Karpas-422 (cell line): ENCODE measurements at regions not wholly inside any gene's neighbourhood (a gene's known extent, or its start where the extent isn't known, plus 50 kb on each side); places are given as distances from the start of the nearest gene placed in this dataset.
"Not testable (repeated sequence)": the region's sequence is repeated elsewhere in the genome, so short reads cannot be mapped to it uniquely, and the experiment has no call there.

ENCODE experiments used
- DNase-seq: peaks from one replicate; pipeline ENCODE4 v3.0.0-alpha.2; 2015
- H2AFZ ChIP-seq: fragments of 200-600 bp; sonication (generic); 2 replicates; pipeline ENCODE4 v1.6.1; 2014; ENCODE audit warnings: antibody characterized with exemption, low read length, mixed read lengths
- H3K27ac ChIP-seq: fragments of 200-600 bp; sonication (generic); 2 replicates; pipeline ENCODE4 v1.5.1; 2014; ENCODE audit warnings: mild to moderate bottlenecking, low read length, moderate library complexity
- H3K27me3 ChIP-seq: fragments of 200-600 bp; sonication (generic); 2 replicates; pipeline ENCODE4 v1.6.1; 2014; ENCODE audit warnings: low read length, mixed read lengths
- H3K36me3 ChIP-seq: fragments of 200-600 bp; sonication (generic); 2 replicates; pipeline ENCODE4 v1.6.1; 2014; ENCODE audit warnings: low read length, mixed read lengths; ENCODE audit not compliant: insufficient read depth
- H3K4me1 ChIP-seq: fragments of 200-600 bp; sonication (generic); 2 replicates; pipeline ENCODE4 v1.6.1; 2014; ENCODE audit warnings: mild to moderate bottlenecking, low read length, mixed read lengths
- H3K4me2 ChIP-seq: fragments of 200-600 bp; sonication (generic); 2 replicates; pipeline ENCODE4 v1.6.1; 2014; ENCODE audit warnings: low read length, low read depth, mild to moderate bottlenecking; ENCODE audit not compliant: poor library complexity, severe bottlenecking
- H3K4me3 ChIP-seq: fragments of 200-600 bp; sonication (generic); 2 replicates; pipeline ENCODE4 v1.5.1; 2014; ENCODE audit warnings: mild to moderate bottlenecking, antibody characterized with exemption, low read length, mixed read lengths
- H3K79me2 ChIP-seq: fragments of 200-600 bp; sonication (generic); 2 replicates; pipeline ENCODE4 v1.6.1; 2014; ENCODE audit warnings: mild to moderate bottlenecking, low read length, mixed read lengths
- H3K9ac ChIP-seq: fragments of 200-600 bp; sonication (generic); 2 replicates; pipeline ENCODE4 v1.6.0; 2014; ENCODE audit warnings: low read length
- H3K9me2 ChIP-seq: fragments of 200-600 bp; sonication (generic), shearing (Covaris generic); replicated peaks from 2 replicates; pipeline ENCODE4 v1.6.0; 2014; ENCODE audit warnings: mild to moderate bottlenecking, low read length, moderate library complexity; ENCODE audit not compliant: insufficient read depth
- H3K9me3 ChIP-seq: fragments of 300-700, 200-600 bp; sonication (generic); 2 replicates; pipeline ENCODE4 v1.6.1; 2014; ENCODE audit warnings: low read length, mixed read lengths
- H4K20me1 ChIP-seq: fragments of 200-600 bp; sonication (generic); 2 replicates; pipeline ENCODE4 v1.6.1; 2014; ENCODE audit warnings: mild to moderate bottlenecking, antibody characterized with exemption, low read length, low read depth; ENCODE audit not compliant: insufficient read depth

GRCh38 chr2:11949732-11950523 is 203.5 kb downstream of the LPIN1 start:
- no peak for DNase-seq
- Histone ChIP-seq H3K4me3 (no peak overlapping the region), H3K9me3 (no peaks in the 10 kb centered on the region), H3K9me2 (no peaks in the 10 kb centered on the region), H3K27me3 (no peaks in the 10 kb centered on the region), H3K36me3 (no peaks in the 10 kb centered on the region), H3K4me1 (peaks cover 22% of the 10 kb centered on the region), H3K4me2 (no peak overlapping the region), H3K79me2 (no peaks in the 10 kb centered on the region), H3K27ac (0 out of 2 replicates have a peak overlapping the region, but pooled peaks have one; percentile 2), H3K9ac (no peak overlapping the region), H4K20me1 (no peaks in the 10 kb centered on the region), H2AFZ (no peak overlapping the region)

GRCh38 chr2:11950896-11951295 is 204.5 kb downstream of the LPIN1 start:
- Histone ChIP-seq H3K4me3 (no peak overlapping the region), H3K9me2 (no peaks in the 10 kb centered on the region), H3K79me2 (no peaks in the 10 kb centered on the region), H3K4me1 (peaks cover 13% of the 10 kb centered on the region), H3K9ac (no peak overlapping the region), H3K9me3 (no peaks in the 10 kb centered on the region), H3K27me3 (no peaks in the 10 kb centered on the region), H3K36me3 (no peaks in the 10 kb centered on the region), H3K4me2 (no peak overlapping the region), H4K20me1 (no peaks in the 10 kb centered on the region), H3K27ac (no peak overlapping the region), H2AFZ (no peak overlapping the region)
- DNase-seq, result no peak

GRCh38 chr2:11951492-11951891 is 205.1 kb downstream of the LPIN1 start:
- not testable (repeated sequence) for H3K79me2 ChIP-seq, H3K36me3 ChIP-seq, H3K27ac ChIP-seq, H3K9me2 ChIP-seq, H3K27me3 ChIP-seq, DNase-seq, H2AFZ ChIP-seq, H3K9me3 ChIP-seq, H3K4me2 ChIP-seq, H3K9ac ChIP-seq, H3K4me3 ChIP-seq, H4K20me1 ChIP-seq
- peaks cover 10% of the 10 kb centered on the region for H3K4me1 ChIP-seq

- no peak overlapping the region for H3K4me3 ChIP-seq
- no peak overlapping the region for H3K9ac ChIP-seq
- H3K9me3 ChIP-seq, result no peaks in the 10 kb centered on the region
- DNase-seq, result no peak
- H3K9me2 ChIP-seq, result no peaks in the 10 kb centered on the region
- H3K79me2 ChIP-seq, result no peaks in the 10 kb centered on the region
- H3K36me3 ChIP-seq, result no peaks in the 10 kb centered on the region
- no peaks in the 10 kb centered on the region for H4K20me1 ChIP-seq
- no peak overlapping the region for H3K4me2 ChIP-seq
- H2AFZ ChIP-seq, result no peak overlapping the region
- H3K4me1 ChIP-seq, result peaks cover 10% of the 10 kb centered on the region
- H3K27me3 ChIP-seq, result no peaks in the 10 kb centered on the region
- H3K27ac ChIP-seq, result no peak overlapping the region
These were observed 206.8 kb downstream of the LPIN1 start for GRCh38 chr2:11953258-11953657.

GRCh38 chr2:11955314-11955713 is 208.9 kb downstream of the LPIN1 start:
- no peak overlapping the region for H3K27ac ChIP-seq
- DNase-seq, result no peak
- 0 out of 2 replicates have a peak, but pooled peaks cover 2% of the 10 kb centered on the region for H3K36me3 ChIP-seq
- H3K9me3 ChIP-seq, result no peaks in the 10 kb centered on the region
- no peak overlapping the region for H2AFZ ChIP-seq
- no peaks in the 10 kb centered on the region for H3K79me2 ChIP-seq
- H4K20me1 ChIP-seq, result no peaks in the 10 kb centered on the region
- H3K4me3 ChIP-seq, result no peak overlapping the region
- no peak overlapping the region for H3K4me2 ChIP-seq
- no peak overlapping the region for H3K9ac ChIP-seq
- H3K4me1 ChIP-seq, result peaks cover 1% of the 10 kb centered on the region
- H3K9me2 ChIP-seq, result no peaks in the 10 kb centered on the region
- no peaks in the 10 kb centered on the region for H3K27me3 ChIP-seq

- H3K79me2 ChIP-seq, result no peaks in the 10 kb centered on the region
- no peak overlapping the region for H3K9ac ChIP-seq
- H4K20me1 ChIP-seq, result no peaks in the 10 kb centered on the region
- H3K9me2 ChIP-seq, result no peaks in the 10 kb centered on the region
- no peaks in the 10 kb centered on the region for H3K4me1 ChIP-seq
- no peak overlapping the region for H3K27ac ChIP-seq
- H3K9me3 ChIP-seq, result no peaks in the 10 kb centered on the region
- no peak for DNase-seq
- no peaks in the 10 kb centered on the region for H3K27me3 ChIP-seq
- no peak overlapping the region for H3K4me2 ChIP-seq
- H2AFZ ChIP-seq, result no peak overlapping the region
- H3K36me3 ChIP-seq, result 0 out of 2 replicates have a peak, but pooled peaks cover 2% of the 10 kb centered on the region
- H3K4me3 ChIP-seq, result no peak overlapping the region
These were observed 209.5 kb downstream of the LPIN1 start for GRCh38 chr2:11955884-11956291.

- Histone ChIP-seq H3K27me3 (no peaks in the 10 kb centered on the region), H3K4me3 (no peak overlapping the region), H4K20me1 (no peaks in the 10 kb centered on the region), H3K4me2 (no peak overlapping the region), H3K79me2 (no peaks in the 10 kb centered on the region), H3K27ac (no peak overlapping the region), H2AFZ (no peak overlapping the region), H3K36me3 (0 out of 2 replicates have a peak, but pooled peaks cover 2% of the 10 kb centered on the region), H3K9me3 (no peaks in the 10 kb centered on the region), H3K9me2 (no peaks in the 10 kb centered on the region), H3K9ac (no peak overlapping the region), H3K4me1 (no peaks in the 10 kb centered on the region; the same call in 1 of the 2 replicates)
- no peak for DNase-seq
These were observed 216.4 kb downstream of the LPIN1 start for GRCh38 chr2:11962707-11963328.

- Histone ChIP-seq H3K36me3 (0 out of 2 replicates have a peak, but pooled peaks cover 2% of the 10 kb centered on the region), H4K20me1 (no peaks in the 10 kb centered on the region), H3K79me2 (no peaks in the 10 kb centered on the region)
These were observed 217.5 kb downstream of the LPIN1 start for GRCh38 chr2:11963966-11964365.

More at GRCh38 chr2:11963966-11964365, 217.5 kb downstream of the LPIN1 start:
- no peak overlapping the region for H2AFZ ChIP-seq
- no peaks in the 10 kb centered on the region for H3K9me3 ChIP-seq
- no peak overlapping the region for H3K27ac ChIP-seq
- no peaks in the 10 kb centered on the region for H3K27me3 ChIP-seq
- H3K4me3 ChIP-seq, result no peak overlapping the region
- DNase-seq, result no peak
- no peak overlapping the region for H3K9ac ChIP-seq
- no peaks in the 10 kb centered on the region for H3K9me2 ChIP-seq
- H3K4me2 ChIP-seq, result no peak overlapping the region
- H3K4me1 ChIP-seq, result no peaks in the 10 kb centered on the region; the same call in 1 of the 2 replicates
